GM18499 (cell line): ENCODE measurements at regions not wholly inside any gene's neighbourhood (a gene's known extent, or its start where the extent isn't known, plus 50 kb on each side); places are given as distances from the start of the nearest gene placed in this dataset.

Experiments used
- ATAC-seq: cut with Tn5 transposase; IDR thresholded peaks from one replicate; pipeline ENCODE4 v1.9.1; 2021; ENCODE audit warnings: moderate number of reproducible peaks; ENCODE audit not compliant: insufficient read depth, unreplicated experiment

GRCh38 chr12:45102818-45103217 is 51.9 kb upstream of the DBX2 start:
- no peak for ATAC-seq

- no peak for ATAC-seq
Measured at GRCh38 chr12:45105996-45106395, 55.1 kb upstream of the DBX2 start.

GRCh38 chr12:45112306-45112705 is 61.4 kb upstream of the DBX2 start:
- ATAC-seq: no peak

- no peak for ATAC-seq
Measured at GRCh38 chr12:45121224-45121623, 70.3 kb upstream of the DBX2 start.

GRCh38 chr12:45122768-45123380 is 72.0 kb upstream of the DBX2 start:
- ATAC-seq: no peak

- ATAC-seq: no peak
Measured at GRCh38 chr12:45124485-45125155, 73.7 kb upstream of the DBX2 start.

GRCh38 chr12:45125997-45126396 is 75.1 kb upstream of the DBX2 start:
- ATAC-seq: no peak

GRCh38 chr12:45128637-45129036 is 77.7 kb upstream of the DBX2 start:
- ATAC-seq: no peak

- ATAC-seq: peak; percentile 93
Measured at GRCh38 chr12:45130881-45131281, 80.0 kb upstream of the DBX2 start.

- no peak for ATAC-seq
Measured at GRCh38 chr12:45131506-45131905, 80.6 kb upstream of the DBX2 start.

- no peak for ATAC-seq
Measured at GRCh38 chr12:45138609-45139008, 77.3 kb upstream of the ANO6 start.

- ATAC-seq: no peak
Measured at GRCh38 chr12:45148006-45148405, 67.9 kb upstream of the ANO6 start.

GRCh38 chr12:45148619-45149018 is 67.3 kb upstream of the ANO6 start:
- no peak for ATAC-seq

- ATAC-seq: no peak
Measured at GRCh38 chr12:45165284-45165683, 50.6 kb upstream of the ANO6 start.

GRCh38 chr12:45166056-45166455 is 49.8 kb upstream of the ANO6 start:
- no peak for ATAC-seq
